ENCODE measurements at regions not wholly inside any gene's neighbourhood (a gene's known extent, or its start where the extent isn't known, plus 50 kb on each side); places are given as distances from the start of the nearest gene placed in this dataset.

GRCh38 chr17:15109608-15110007, 155.5 kb downstream of the PMP22 start:
- DNase-seq, result no peak

GRCh38 chr17:15108992-15109391, 156.1 kb downstream of the PMP22 start:
- DNase-seq, result no peak

GRCh38 chr17:15106540-15106939, 158.6 kb downstream of the PMP22 start:
- DNase-seq, result no peak

- no peak for DNase-seq
Observed at GRCh38 chr17:15103785-15104184, 161.3 kb downstream of the PMP22 start.

GRCh38 chr17:15101175-15101574, 164.0 kb downstream of the PMP22 start:
- DNase-seq, result no peak

- no peak for DNase-seq
Observed at GRCh38 chr17:15096511-15096910, 168.6 kb downstream of the PMP22 start.

- DNase-seq, result no peak
Observed at GRCh38 chr17:15095935-15096334, 169.2 kb downstream of the PMP22 start.

GRCh38 chr17:15092762-15093161, 172.4 kb downstream of the PMP22 start:
- no peak for DNase-seq

- DNase-seq, result no peak
Observed at GRCh38 chr17:15092261-15092660, 172.9 kb downstream of the PMP22 start.

GRCh38 chr17:15091825-15092224, 173.3 kb downstream of the PMP22 start:
- DNase-seq, result no peak

GRCh38 chr17:15090533-15090932, 174.6 kb downstream of the PMP22 start:
- DNase-seq, result no peak

- no peak for DNase-seq
Observed at GRCh38 chr17:15087946-15088345, 177.2 kb downstream of the PMP22 start.

GRCh38 chr17:15086776-15087295, 178.3 kb downstream of the PMP22 start:
- no peak for DNase-seq

GRCh38 chr17:15085890-15086677, 179.0 kb downstream of the PMP22 start:
- DNase-seq, result no peak

GRCh38 chr17:15083225-15083624, 181.9 kb downstream of the PMP22 start:
- no peak for DNase-seq

- no peak for DNase-seq
Observed at GRCh38 chr17:15081008-15081407, 184.1 kb downstream of the PMP22 start.

- DNase-seq, result no peak
Observed at GRCh38 chr17:15078570-15078969, 186.6 kb downstream of the PMP22 start.

- no peak for DNase-seq
Observed at GRCh38 chr17:15076991-15077663, 188.0 kb downstream of the PMP22 start.

GRCh38 chr17:15051933-15052332, 213.2 kb downstream of the PMP22 start:
- no peak for DNase-seq

- no peak for DNase-seq
Observed at GRCh38 chr17:15049795-15050160, 215.3 kb downstream of the PMP22 start.

- DNase-seq, result no peak
Observed at GRCh38 chr17:15048933-15049794, 216.0 kb downstream of the PMP22 start.

GRCh38 chr17:15048381-15048780, 216.7 kb downstream of the PMP22 start:
- no peak for DNase-seq

GRCh38 chr17:15042311-15042710, 222.8 kb downstream of the PMP22 start:
- no peak for DNase-seq

Data from occipital lobe (tissue), 1 donor.